Femur (tissue), 1 donor: ENCODE measurements at regions not wholly inside any gene's neighbourhood (a gene's known extent, or its start where the extent isn't known, plus 50 kb on each side); places are given as distances from the start of the nearest gene placed in this dataset.

ENCODE experiments used
- DNase-seq: peaks from one replicate; pipeline ENCODE4 v3.0.0-alpha.2; 2017

DNA sequence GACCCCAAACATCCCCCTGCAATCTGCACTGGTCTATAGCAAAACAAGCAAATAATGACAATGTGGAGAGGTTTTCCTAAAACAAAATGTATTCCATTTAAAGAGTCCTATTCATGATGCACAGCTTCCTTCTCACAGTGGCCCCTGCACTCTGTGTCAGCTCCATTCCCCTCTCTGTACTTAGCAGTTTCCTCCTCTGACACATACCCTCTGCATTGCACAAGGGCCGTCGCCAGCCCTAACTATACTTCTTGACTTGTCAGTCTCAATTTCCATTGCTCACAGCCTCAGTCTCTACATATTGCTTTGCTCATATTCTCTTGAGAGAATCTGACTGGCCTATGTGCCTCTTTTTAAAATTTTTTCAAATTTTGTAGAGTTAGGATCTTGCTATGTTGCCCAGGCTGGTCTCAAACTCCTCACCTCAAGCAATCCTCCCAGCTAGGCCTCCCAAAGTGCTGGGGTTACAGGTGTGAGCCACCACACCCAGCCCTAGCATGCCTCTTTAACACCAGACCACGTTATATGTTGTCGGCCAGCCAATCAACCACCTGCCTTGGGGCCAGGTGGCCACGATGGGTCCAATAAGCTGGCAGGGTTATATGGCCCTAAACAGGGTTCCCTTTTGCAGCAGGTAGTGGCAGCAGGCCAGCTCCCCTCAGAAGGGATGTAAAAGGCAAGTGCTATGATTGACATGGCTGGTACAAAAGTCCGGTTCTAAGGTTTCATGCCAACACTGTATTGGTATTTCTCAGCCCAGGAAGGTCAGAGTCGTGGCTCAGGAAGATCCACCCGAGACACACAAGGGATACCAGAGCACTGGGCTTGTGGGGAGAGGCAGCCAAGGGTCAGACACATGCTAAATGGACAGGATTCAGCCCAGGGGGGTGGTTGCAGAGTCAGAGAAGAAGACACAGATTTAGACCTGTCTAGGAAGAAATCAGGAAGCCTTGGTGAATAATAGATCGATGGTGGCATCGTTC lies 59.0 kb upstream of the SMAD3 start:
- no peak for DNase-seq

DNA sequence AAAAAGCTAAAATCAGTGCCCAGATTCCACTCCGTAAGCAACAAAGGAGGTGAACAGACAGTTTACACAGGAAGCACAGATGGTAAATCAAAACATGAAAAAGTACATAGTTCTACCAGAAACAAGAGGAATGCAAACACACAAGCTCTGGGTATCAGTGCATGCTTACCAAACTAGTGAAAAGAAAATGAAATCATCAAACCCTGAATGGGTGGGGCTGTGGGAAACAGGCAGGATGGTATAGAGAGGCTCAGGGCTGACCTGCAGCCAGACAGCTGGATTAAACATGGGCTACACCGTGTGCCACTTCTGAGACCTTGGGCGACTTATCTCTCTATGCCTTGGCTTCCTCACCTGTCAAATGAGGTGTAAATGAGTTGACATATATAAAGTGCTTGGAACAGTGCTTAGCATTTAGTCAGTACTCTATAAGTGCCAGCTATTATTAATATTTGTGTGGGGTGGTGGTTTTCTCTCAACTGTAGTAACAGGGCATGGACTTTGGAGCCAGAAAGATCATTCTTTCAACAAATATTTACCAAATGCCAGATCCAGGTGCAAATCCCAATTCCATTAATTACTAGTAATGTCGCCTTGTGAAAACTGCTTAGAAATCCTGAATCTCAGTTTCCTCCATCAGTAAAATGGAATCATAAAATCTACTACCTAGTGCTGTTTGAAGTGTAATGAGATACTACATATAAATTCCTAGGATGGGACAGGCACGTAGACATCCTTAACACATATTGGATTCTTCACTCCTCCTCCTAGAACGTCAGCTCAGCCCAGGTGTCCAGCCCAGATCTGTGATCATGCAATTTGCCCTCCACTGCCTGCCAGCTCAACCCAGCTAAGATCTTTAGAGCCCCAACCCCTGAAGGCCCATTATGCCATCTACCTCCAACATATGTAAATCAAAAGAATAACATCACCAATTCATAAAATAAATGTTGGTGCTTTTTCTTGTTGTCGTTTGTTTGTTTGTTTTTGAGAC lies 55.5 kb upstream of the SMAD3 start:
- no peak for DNase-seq

DNA sequence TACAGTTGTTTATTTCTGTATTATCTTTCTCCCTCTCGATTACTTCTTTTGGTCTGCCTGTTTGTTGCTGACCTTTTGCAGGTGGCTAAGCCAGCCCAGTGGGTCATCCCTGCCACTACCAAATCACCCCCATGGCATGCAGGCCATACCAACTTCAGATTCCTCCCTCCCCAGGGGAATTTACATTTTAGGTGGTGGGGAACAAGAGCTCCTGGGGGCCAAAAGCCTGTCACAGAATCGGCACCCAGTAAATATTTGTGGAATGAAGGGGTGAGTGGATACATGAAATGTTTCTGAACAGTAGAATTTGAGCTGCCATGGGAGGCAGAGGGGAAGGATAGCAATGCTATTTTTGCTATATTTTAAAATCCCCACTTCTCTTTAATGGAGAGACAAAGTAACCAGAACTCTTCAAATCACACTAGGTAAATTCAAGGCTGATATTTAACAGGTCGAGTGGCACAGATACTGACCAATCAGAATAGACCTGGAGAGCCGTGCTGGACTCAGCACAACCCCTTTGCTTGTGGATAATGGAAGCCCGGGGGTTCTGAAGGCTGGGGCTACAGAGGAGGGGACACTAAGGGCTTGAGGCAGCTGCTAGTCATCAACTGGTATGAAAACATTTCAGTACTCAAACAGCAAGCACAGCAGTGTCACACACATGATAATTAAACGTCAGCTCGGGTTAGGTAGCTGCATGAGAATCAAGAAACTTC lies 54.3 kb upstream of the SMAD3 start:
- no peak for DNase-seq

DNA sequence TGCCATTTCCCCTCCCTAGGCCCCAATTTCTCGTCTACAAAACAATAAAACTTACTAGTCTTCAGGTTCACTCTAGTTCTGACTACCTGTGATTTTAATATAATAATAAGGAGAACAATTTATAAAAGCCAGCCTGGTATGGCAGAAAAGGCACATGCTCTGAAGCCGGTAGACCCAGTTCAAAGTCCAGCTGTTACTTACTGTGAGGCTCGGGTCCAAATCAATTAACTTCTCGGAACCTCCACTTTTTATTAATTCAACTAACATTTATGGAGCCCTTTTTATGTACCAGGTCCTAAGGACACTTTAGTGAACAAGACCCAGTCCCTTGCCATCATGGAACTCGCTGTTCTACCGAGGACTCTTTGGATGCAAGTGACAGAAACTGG lies 53.8 kb upstream of the SMAD3 start:
- DNase-seq = no peak

DNA sequence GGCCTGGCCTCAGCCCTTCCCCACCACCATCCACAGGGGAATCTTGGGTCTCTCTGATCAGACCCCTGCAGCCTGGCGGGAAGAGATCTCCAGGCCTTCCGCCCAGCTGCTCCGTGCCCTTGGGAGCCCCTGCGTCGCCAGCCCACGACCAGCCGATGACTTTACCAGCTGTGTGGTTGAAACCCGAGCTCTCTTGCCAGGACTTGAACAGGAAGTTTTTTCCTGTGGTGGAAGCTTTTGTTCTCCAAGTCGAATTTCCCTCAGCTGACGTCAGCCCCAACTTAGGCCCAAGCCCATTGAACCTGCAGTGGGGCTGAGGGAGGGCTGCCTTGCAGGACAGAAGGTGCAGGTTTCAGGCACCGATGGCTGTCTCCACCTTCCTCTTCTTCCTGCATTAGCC lies 51.7 kb upstream of the SMAD3 start:
- DNase-seq = peak; percentile 86
